Pons (tissue), 1 donor: ENCODE measurements at regions not wholly inside any gene's neighbourhood (a gene's known extent, or its start where the extent isn't known, plus 50 kb on each side); places are given as distances from the start of the nearest gene placed in this dataset.
"Not testable (repeated sequence)": the region's sequence is repeated elsewhere in the genome, so short reads cannot be mapped to it uniquely, and the experiment has no call there.

Experiments
- DNase-seq: peaks from one replicate; pipeline ENCODE4 v3.0.0-alpha.2; 2016; ENCODE audit warnings: low spot score

- peak; percentile 77 for DNase-seq
Observed at GRCh38 chr4:103996637-103997036, 276.9 kb upstream of the TACR3 start.

- DNase-seq: peak; percentile 85
Observed at GRCh38 chr4:103996064-103996463, 276.3 kb upstream of the TACR3 start.

- peak; percentile 54 for DNase-seq
Observed at GRCh38 chr4:103994059-103994458, 274.3 kb upstream of the TACR3 start.

DNA sequence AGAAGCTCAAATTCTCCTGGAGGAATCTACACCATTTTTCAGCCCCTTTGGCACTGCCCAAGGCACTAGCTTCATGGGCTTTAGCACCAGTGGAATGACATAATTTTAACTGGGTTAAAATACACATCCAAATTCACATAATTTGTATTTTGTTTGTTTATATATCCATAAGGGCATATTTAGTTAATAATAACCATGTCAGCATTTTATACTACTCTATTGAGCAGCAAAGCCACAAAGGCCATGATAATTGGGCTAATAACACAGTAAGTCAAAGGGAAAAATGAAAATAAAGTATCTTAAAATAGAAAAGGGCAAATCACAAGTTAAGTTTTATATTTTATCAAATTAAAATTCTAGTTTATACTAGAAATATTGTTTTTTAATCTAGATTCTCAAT lies 262.7 kb upstream of the TACR3 start:
- DNase-seq: no peak

- DNase-seq: no peak
Observed at GRCh38 chr4:103948244-103949018, 228.6 kb upstream of the TACR3 start.

- no peak for DNase-seq
Observed at GRCh38 chr4:103947617-103948016, 227.8 kb upstream of the TACR3 start.

DNA sequence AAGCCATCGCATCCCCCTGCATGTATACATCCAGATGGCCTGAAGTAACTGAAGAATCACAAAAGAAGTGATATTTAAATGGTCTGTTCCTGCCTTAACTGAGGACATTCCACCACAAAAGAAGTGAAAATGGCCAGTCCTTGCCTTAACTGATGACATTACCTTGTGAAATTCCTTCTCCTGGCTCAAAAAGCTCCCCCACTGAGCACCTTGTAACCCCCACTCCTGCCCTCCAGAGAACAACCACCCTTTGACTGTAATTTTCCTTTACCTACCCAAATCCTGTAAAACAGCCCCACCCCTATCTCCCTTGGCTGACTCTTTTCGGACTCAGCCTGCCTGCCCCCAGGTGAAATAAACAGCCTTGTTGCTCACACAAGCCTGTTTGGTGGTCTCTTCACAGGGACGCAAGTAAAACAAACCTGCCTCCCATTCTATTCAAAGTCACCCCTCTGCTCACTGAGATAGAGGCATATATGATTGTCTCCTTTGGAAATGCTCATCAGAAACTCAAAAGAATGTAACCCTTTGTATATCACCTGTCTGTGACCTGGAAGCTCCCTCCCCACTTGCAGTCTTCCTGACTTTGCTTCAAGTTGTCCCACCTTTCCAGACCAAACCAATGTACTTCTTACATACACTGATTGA lies 227.0 kb upstream of the TACR3 start:
- not testable (repeated sequence) for DNase-seq

GRCh38 chr4:103938488-103938887 lies 218.7 kb upstream of the TACR3 start:
- DNase-seq: no peak

DNA sequence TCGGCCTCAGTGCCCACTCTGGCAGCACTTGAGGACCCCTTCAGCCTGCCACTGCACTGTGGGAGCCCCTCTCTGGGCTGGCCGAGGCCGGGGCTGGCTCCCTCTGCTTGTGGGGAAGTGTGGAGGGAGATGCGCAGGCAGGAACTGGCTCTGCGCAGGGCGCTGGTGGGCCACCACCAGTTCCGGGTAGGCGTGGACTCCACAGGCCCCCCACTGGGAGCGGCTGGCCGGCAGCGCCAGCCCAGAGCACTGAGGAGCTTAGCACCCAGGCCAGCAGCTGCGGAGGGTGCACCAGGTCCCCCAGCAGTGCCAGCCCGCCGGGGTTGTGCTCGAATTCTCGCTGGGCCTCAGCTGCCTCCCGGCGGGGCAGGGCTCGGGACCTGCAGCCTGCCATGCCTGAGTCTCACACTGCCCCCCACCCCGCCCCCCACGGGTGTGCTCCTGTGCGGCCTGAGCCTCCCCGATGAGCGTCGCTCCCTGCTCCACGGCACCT lies 216.9 kb upstream of the TACR3 start:
- no peak for DNase-seq

DNA sequence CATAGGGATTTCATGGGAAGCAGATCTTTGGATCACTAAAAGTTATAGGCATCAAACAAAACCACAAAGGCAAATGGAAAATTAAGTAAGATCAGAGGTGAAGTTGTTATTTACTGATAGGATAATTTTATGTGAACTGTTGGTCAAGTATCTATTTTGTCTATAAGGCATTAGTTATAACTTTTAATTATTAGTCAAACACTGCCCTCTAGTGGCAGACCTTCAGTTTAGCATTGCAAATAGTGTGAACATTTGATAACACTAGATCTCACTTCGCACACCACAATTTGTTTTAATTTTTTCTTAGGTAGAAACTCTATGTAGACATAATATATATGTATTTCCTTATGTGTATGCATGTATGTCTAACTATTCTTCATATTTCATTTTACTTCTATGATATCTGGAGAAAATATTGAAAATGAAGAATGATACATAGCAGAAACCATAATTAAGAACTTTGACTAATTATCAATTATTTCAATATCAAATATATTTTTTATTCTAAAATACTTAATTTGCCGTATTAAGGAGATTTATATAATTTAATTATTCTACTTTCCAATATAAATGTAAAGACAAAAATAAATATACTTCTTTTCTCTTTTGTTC lies 214.5 kb upstream of the TACR3 start:
- peak; percentile 82 for DNase-seq

- DNase-seq: no peak
Observed at GRCh38 chr4:103928370-103928769, 208.6 kb upstream of the TACR3 start.

GRCh38 chr4:103923551-103923950 lies 203.8 kb upstream of the TACR3 start:
- no peak for DNase-seq

DNA sequence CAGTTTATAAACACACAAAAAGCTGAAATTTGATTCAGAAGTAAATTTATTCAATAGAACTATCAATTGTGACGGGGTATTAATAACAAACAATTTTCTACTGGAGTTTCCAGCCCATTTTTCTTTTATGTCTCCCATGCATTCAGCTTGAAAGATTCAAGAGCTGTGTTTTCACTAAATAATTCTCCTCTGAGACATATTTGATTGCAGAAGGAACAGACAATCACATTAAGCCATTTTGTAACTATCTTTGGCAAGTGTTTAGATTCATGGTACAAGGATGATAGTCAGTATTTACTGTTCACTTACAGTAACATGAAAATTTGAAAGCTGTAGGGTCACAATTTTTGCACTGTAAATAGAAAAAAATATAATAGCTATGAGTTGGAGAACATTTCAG lies 198.4 kb upstream of the TACR3 start:
- DNase-seq: no peak

- DNase-seq: peak; percentile 48
Observed at GRCh38 chr4:103915224-103915869, 195.6 kb upstream of the TACR3 start.

DNA sequence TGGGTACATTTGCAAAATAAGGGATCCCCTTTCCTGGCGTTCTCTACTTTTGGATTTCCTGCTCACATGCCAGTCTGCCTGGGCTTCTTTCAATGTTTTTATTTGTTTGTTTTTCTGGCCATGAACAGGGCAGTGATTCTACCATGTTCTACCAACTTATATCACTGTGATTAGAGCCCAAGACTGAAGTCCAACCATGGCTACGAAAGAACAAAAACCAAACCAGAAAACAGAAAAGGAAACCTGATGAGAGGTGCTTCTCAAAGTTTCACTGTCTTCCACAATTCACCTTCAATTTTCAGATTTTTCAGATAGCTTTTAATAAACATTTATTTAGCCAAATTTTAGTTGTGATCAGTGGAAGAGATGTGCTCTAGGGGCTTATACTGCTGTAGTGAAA lies 187.6 kb upstream of the TACR3 start:
- DNase-seq: no peak

- no peak for DNase-seq
Observed at GRCh38 chr4:103904123-103904522, 184.3 kb upstream of the TACR3 start.

GRCh38 chr4:103902730-103903129 lies 182.9 kb upstream of the TACR3 start:
- no peak for DNase-seq

- DNase-seq: no peak
Observed at GRCh38 chr4:103895876-103896465, 176.2 kb upstream of the TACR3 start.

DNA sequence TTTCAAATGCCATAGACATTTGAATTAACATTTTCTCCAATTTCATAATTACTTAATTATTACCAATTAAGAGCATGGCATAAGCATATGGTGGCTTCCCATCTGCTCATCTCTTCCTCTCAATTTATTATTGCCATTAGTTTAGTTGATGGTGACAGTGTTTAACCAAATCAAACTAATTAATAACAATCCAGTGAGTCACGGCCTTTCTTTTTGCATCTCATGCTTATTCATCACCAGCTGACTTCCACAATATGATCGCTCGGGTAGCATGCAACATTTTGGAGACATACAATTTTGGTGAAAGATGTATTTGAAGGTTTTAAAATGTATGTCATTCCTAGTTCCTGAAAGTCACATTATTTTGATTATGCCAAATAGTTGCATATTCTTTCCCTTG lies 172.8 kb upstream of the TACR3 start:
- DNase-seq: no peak

DNA sequence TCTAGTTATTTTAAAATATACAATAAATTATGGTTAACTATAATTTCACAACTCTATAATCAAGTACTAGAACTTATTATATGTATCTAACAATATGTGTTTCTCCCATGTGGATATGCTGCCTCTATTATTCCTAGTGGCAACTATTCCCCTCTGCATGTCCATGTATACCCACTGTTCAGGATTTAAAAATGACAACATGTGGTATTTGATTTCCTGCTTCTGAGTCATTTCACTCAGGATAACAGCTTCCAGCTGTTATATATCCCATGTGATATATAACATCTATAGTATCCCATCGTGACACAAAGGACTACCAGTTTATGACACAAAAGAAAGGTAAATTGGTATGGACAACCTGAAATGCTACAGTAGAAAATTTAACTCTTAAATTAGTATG lies 167.4 kb upstream of the TACR3 start:
- no peak for DNase-seq

DNA sequence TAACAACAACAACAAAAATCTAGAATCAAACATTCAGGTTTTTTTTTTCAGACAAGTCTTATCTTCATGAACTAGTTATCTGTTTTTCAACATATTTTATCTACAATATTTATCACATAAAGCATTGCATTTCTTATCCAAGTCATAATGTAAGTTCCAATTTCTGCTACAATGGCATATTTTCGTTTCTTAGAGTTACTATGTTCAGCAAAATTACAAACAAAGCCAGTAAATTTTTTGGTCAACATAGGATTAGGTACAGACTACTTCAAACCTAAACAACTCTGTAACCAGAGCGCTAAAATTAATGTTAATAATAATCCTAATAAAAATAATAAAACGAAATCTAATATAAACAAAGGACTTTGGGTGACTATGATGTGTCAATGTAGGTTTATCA lies 165.4 kb upstream of the TACR3 start:
- no peak for DNase-seq

DNA sequence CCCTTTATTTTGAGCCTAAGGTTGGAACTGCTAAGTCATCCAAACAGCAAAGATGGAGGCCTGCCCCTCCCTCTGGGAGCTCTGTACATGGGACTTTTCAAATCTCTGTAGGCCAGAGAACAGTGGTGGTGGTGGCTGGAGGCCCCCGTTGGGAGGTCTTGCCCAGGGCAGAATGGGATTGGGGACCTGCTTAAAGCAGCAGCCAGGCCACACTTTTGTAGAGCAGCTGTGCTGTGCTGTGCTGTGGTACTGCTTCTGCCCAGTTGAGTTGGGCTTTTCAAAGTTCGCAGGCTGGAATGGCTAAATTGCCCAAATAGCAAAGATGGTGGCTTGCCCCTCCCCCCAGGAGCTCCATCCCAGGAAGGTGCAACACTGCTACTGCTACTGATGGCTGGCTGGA lies 147.5 kb upstream of the TACR3 start:
- DNase-seq: no peak
